ENCODE measurements at regions not wholly inside any gene's neighbourhood (a gene's known extent, or its start where the extent isn't known, plus 50 kb on each side); places are given as distances from the start of the nearest gene placed in this dataset.

DNA sequence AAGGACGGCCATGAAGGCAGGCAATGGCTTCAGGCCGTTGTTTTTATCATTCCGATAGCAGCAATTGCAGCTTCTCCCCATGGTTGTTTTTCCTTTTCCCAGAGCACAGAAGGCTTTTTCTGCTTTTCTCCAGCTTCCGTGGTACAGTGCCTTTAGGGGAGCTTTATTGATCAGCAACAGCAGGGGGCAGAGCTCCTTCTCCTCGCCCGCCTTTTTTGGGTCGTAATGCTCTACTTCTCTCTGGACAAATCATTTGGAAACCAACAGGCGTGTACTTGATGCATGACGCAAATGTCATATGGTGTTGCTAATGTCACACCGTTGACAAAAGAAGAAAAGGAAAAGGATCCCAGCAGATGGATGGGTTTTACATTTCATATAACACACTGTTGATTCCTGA, 79.7 kb upstream of the SNRK start:
- DNase-seq = no peak

DNA sequence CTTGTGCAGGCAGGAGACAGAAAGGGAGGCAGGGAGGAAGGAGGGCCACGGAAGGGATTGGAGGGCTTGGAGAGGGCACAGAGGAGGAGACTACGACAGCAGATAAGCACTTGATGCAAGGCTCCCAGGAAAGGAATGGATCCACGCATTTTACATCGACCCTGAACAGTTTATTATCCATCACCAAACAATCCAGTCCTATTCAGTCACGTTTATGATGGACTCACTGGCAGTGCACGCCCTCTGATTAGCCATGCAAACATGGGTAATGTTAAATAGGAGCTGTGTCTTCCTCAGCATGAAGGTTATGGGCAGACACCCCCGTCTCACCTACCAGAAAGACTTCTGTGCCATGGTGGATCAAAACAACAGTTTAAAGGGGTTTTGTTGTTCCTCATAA, 80.2 kb upstream of the SNRK start:
- DNase-seq = no peak

DNA sequence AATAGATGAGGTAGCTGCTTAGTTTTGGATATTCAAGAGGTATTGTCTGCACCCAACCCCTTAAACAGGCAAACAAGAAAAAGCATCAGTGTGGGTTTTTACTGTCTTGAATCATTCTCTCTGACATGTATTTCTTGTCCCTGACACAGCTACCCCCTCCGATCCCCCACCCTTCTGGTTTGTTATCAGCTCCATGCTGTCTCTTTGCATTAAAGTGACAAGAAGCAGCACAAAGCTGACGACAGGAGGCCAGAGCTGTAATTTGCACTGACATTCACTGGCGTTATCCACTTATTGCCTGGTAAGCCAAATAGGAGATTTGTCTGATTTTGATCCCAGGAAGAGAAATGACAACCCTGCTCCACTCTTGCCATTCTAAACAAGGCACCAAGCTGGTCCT, 83.3 kb upstream of the SNRK start:
- DNase-seq = no peak

DNA sequence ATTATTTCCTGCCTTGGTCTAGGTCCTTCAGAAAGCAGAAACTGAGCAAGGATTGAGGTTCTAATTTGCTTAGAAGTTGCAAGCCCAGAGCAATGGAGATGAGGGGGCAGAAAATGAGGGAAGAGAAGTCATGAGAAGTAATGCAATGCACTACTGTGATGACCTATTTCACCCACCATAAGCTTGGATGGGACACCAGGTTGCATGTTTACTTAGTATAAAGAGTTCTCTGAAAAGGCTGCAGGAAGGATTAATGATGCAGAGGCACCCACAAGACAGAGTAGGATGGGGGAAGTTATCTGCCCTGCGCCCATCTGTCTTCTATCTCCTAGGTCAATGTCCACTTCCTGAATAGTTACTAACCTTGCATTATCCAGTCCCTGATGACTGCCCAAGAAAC, 84.8 kb upstream of the SNRK start:
- no peak for DNase-seq

DNA sequence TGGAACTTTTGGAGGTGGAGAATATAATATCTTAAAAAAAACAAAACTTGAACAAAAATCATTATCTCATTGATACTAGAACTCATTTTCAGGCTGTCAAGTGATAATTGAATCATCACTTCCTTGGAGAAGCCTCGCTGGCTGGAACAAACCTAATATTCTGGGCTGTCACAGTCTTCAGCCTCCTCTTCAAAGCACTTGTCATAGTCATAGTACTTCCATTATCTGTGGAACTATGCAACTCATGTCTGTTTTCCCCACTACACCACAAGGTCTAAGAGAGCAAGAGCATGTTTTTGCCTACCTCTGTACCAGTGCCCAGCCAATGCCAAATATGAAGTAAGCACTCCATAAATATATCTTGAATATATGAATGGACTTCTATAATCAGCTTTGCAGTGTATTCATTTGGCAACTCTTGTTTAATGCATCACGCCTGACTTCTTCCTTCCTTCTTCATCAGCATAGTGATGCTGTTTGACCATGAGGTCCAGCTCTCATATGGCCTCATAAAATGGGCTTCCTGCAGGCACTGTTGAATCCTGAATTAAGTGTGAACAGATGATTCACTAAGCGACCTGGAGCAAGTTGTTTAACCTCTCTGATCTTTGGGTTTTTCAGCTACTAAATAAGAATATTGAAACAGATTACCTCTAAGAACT, 86.6 kb upstream of the SNRK start:
- no peak for DNase-seq

DNA sequence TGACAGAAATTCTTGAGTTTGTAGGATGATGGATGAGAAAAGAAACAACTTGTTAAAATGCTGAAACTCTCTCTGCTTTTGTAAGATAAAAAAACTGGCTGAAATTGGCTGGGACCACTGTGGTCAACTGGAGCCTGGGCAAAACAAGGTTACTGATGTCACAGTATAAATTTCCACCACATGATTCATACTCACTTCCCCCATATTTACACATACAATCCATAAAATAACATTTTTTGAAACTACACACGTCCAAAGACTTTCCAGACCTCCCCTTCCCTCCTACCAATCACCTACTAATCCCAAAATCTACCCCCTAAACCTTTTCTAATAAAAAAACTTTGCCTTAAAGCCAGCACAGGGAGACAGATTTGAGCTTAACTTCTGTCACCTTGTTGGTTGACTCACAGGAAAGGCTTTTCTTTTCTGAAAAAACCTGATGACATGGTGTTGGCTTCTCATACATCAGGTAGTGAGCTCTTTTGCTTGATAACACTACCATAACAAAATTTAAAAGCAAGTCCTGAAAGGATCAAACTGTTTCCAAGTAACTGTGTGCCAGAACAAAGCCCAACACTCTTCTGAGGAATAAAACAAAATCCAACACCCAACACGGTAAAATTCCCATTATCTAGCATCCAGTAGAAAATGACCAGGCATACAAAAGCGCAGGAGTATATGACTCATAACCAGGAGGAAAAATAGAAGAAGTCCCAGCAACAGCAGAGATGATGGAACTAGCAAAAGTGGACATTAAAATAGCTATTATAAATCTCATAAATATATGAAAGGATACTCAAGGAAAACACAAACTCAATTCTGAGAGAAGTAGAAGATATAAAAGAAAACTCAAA, 87.3 kb upstream of the SNRK start:
- DNase-seq = no peak

DNA sequence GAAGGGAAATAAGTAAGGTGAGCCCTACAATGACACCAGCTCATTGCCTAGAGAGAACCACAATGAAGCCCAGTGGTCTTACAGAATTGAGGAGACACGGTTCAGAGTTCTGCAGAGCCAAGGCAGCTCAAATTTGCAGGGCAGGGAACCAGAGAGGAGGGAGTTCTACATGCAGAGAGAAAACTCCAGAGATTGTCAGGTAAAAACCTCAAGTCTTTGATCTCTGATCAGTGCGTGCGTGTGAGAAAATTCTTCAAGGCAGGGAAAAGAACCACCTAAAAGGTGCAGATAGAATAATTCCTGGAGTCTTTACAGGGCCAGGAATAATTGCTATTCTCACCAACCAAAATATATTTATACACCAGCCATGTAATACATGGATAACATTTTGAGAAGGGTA, 88.0 kb upstream of the SNRK start:
- DNase-seq = no peak

DNA sequence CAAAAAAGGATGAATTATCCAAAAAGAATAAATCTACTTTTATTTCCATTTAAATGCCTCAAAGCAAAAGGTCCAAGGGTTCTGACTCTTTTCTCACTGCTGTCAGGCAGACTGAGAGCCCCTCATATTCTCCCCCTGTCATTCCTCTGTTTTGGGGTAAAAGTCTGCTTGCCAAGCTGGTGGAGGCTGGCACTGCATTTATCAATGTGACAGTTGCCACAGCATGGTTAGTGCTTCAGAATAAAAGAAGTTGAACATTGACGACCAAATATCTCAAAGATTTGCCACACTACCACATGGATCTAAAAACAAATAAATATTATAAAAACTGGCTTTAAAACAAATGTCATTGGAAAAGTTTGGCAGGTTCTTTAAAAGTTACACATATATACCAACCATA, 89.2 kb upstream of the SNRK start:
- no peak for DNase-seq

DNA sequence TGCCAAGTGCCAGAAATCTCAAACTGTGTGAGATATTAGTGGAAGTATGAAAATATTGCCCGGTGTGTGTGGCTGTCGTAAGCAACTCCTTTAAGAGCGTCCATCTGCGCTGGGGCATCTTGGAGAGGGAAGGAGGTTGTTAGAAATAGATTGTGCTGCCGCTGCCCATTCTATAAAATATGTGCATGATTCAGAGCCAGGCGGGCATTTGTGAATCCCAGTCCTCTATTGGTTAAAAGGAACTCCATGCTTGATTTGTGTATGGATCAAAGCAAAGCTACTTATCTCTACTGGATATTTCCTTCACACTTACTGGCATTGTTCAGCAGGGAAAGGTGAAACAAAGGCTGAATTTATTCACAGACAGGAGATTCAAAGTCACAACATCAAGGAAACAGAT, 89.6 kb upstream of the SNRK start:
- DNase-seq = no peak

DNA sequence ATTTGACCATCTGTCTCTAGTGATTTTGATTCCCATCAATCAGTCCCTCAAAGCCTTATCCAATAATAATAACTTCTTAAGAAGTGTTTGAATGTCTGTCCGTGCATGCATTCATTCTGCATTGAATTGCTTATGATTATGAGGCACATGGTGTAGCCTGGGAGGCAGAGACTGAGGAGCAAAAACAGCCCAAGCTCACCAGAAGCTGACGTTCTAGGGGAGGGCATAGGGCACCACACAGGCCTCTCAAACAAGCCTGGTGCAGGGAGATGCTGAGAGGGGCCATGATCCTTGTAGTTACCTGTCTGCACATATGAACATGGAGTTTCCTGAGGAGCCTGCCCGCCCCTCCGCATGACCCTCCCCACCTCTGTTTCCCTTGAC, 89.2 kb upstream of the POMGNT2 start:
- DNase-seq = no peak

DNA sequence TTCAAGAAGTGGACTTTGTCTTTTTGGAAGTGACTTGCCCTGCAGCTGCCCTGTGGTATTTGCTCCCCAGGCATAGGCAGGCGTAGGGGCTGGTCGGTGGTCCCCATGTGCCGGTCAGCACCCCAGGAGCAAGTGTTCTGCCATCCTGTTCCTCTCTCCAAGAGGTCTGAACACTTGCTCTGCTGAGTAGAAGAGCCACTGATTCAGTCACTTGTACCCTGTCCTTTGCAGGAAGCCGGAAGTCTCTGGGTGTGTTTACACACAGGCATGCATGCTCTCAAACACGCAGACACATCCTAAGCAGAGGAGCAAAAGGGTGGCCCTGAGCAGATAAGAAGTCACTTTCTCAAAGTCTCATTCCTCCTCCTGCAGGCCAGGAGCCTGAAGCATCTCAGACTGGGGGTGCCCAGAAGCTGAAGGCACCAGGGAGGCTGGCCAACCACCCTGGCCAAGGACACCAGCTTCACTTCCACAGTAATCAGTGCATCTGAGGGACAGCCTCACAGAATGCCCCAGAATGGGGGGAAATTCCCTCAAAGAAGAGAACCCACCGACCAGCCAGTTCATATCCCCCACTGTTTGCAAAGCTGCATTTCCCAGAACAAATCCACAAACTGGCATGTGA, 88.7 kb upstream of the POMGNT2 start:
- DNase-seq = peak; percentile 52

DNA sequence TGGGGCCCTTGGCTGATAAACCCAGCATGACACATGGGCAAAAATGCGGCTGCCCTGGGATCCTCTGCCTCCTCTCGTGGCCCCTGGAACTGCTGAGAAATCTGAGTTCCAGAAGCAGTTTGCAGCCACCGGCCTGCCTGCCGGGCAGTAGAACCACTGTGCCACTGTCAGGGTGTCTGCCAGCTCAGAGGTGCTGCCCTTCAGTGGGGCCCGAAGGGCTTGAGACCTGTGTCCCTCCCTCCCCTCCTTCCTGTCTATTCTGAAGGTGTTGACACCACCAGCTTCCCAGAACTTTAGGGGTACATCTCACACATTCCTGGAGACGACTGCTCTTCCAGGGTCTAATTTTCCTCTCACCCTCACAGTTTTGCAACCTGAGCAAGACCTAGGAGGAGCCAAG, 88.2 kb upstream of the POMGNT2 start:
- no peak for DNase-seq

DNA sequence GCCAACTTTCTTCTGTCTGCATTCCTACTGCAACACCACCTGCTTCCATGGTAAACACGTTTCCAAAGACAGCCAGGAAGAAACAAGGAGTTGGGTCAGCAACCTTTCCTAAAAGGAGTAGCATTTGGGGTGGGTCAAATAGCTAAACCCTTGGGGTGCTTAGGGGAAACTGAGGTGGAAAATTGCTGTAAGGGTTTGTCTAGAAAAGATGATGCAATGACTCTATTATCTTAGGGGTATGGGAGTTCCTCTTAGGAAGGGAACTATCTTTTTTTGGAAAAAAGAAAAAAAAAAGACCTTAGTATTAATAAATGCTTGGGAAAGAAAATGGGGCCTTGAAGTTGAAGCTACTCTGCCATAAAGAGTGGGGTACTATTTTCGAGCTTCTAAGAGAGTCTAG, 86.1 kb upstream of the POMGNT2 start:
- no peak for DNase-seq

DNA sequence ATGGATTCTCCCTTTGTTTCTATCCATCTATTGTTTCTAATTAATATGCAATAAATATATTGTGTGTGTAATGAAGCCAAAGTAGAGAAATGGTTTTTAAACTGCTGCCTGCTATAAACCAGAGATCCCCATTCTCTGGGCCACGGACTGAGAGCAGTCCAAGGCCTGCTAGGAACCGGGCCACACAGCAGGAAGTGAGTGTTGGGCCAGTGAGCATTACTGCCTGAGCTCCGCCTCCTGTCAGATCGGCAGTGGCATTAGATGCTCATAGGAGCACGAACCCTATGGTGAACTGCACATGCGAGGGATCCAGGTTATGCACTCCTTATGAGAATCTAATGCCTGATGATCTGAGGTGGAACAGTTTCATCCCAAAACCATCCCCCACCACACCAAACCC, 85.2 kb upstream of the POMGNT2 start:
- no peak for DNase-seq

DNA sequence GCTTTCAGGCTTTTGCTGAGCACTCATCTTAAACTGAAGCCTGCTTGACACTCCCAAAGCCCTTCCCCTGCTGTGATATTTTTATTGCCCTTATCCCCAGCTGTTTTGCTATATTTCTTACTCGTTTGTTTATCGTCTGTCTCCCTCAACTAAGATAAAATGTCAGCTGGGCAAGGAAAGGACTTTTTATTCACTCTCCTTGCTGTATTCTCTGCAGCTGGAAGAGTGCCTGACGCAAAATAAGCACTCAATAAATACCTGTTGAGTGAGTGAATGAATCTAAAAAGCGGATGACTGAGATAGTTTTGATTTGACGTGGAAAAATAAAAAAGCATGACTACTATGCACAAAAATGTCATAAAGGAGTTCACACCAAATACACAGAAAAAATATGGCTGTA, 84.8 kb upstream of the POMGNT2 start:
- DNase-seq = no peak

DNA sequence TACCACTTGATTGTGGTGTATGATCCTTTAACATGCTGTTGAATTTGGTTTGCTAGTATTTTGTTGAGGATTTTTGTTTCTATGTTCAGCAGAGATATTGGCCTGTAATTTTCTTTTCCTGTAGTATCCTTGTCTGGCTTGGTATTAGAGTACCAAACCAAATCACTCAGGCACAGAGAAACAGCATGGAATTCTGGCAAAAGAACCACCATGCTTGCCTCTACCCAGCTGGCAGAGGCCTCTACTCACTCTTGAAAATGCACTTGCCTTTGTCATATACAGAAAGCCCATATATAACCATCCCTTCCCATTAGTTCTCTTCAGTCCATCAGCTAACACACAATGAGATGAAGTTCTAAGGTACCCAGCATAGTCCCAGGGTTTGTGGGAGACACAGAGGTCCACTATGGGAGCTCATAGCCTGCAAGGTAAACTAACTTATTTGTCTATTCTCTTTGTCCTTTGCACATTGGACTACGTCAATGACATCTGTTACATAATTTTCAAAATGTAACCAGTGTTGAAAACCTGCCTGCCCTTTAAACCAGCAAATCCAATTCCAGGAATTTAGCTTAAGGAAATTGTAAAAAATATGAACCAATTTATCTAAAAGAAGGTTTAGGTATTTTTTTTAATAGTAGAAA, 82.1 kb upstream of the POMGNT2 start:
- DNase-seq = no peak

DNA sequence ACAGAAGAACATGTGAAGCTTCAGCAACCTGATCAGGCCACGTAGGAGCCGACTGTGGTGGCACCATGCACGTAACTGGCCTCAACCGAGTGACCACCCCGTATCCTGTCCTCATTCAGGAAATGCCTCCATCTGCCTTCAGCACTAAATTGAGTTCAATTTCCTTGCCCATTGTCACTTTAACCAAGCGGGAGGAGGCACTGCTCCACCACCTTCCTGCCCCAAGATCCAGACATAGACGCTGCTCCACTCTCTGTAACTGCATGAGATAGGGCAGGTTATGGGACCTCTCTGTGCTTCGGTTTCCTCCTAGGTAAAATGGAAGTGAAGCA, 80.1 kb upstream of the POMGNT2 start:
- no peak for DNase-seq

DNA sequence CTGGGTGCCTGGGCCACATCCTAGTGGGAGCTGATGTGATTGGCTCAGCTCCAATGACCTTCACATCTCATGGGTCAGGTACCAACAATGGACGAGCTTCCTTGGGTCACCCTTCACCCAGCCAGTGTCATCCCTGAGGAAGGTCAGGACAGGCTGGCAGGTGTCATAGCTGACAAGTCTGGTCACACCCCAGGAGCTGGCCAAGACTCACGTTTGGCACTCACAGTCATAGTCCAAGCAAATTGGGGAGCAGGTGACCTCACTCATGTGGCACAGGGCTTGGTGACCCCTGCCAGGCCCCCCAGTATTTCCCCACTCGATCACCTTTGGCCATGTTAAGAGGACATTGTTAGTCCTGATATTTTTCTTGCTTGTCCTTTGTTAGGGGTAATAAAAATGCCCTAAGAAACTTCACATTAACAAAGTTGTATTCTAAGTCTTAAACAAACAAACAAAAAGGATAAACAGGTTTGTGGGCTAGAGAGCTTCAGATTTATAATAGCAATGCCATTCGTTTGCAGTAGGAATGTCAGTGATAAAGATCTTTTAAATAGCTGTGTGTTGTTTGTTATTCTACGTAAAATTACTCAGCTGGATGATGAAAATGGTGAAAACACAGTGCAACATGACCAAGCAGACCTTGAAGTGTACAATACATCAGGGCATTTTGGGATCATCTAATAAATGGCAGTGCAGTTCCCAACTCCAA, 79.5 kb upstream of the POMGNT2 start:
- no peak for DNase-seq

DNA sequence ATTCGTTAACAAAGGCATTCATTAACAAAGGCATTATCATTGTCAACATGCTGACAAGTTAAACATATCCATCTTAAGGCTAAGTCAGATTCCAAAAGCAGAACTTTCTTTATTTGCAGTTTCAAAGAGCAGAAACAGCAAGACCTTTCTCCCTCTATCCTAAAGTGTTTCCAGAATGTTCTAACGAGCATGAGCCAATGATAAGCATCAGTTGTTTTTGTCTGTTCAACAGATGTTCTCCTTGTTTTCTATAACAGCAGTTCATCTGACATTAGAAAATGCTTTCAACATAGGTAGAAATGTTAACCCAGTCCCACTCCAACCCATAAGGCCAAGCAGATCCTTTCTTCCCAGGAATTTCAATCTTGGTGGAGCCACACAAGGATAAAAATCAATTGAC, 77.6 kb upstream of the POMGNT2 start:
- no peak for DNase-seq

DNA sequence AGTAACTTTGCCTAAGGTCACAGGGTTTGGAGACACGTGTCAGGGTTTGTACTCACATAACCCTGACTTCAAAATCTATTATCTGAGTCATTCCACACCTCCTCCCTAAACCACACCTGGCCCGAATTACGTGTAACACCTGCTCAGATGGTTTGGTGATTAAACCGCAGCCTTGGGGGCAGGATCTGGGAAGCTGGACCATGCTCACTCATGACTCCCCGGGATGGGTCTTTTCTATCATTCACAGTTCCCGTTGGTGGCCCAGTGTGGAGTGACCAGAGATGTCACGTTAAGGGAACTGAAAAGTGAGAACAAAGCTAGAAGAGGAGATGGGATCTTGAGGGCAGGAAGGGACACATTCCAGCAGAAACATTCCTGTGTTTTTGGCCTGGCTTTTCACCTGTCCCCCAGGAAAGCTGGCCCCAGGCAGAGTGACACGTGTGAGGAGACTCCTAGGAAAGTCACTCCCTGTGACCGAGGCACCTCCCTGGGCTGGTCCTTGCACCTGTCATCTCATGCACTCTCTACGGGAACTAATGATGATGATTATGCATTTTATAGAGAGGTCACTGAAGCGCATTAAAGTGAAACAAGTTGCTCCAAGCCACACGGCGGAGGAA, 75.4 kb upstream of the POMGNT2 start:
- DNase-seq = peak; percentile 51

DNA sequence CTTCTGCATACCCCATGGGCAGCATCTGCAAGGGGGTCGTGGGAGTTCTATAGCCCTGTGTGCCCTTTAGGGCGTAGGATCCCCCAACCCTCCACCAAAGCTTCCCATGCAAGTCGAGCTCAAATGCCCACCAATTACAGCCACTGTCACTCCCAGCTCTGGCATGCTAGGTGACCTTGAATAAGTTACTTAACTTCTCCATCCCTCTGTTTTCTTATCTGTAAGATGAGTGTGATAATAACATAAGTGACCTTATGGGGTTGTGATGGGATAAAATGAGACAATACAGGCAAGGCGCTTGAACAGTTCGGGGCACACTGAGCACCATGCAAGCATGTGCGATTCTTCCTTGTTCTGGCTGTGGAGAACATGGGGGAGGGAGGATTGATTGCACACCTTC, 74.8 kb upstream of the POMGNT2 start:
- no peak for DNase-seq

DNA sequence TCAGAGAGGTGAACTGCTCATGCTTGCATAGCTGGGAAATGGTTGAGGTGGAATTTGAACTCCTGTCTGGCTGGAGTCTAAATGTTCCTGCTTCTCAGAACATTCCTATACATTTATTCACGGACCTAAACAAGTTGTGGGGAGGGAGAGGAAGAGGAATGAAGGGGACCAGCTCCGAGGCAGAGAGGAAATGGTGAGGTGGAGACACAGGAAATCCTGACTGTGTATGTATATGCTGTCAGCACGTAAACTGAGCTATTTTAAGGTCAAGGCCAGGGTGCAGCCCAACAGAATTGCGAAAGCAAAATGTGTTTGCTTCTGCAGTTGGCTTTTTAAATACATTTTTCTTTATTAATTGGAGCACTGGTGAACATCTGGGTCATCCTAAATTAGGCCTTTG, 74.1 kb upstream of the POMGNT2 start:
- DNase-seq = peak; percentile 64

DNA sequence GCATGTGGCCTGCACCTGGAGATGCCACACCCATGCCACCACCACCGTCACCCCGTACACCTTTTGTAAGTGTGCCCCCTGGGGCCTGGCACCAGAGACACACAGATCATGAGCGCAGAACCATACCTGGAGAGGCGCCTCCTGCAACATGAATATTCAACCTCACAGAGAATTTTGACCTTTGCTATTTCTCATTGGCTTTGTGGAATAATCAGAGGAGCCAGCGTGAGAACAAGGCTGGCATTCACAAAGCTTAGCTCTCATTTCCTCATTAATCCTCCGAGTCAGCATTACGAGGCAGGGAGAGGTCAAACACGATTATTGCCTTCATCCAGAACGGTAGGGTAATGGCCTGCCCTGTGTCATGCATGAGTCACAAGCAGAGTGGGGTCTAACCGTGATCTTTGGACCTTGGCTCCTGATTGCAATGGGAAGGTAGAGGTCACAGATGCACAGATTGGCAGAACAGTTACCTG, 73.0 kb upstream of the POMGNT2 start:
- no peak for DNase-seq
